ENCODE measurements at regions not wholly inside any gene's neighbourhood (a gene's known extent, or its start where the extent isn't known, plus 50 kb on each side); places are given as distances from the start of the nearest gene placed in this dataset.

GRCh38 chr1:101664726-101665125 lies 332.0 kb downstream of the OLFM3 start:
- H3K36me3 ChIP-seq (ENCODE audit: insufficient read depth, low read length) = no peaks in the 10 kb centered on the region
- H3K9me2 ChIP-seq (ENCODE audit: low read depth, low read length) = no peaks in the 10 kb centered on the region
- no peaks in the 10 kb centered on the region for H3K27me3 ChIP-seq (ENCODE audit: insufficient read depth, low read length)
- H3K79me2 ChIP-seq (ENCODE audit: insufficient read depth, low read length) = no peaks in the 10 kb centered on the region
- H3K9me3 ChIP-seq (ENCODE audit: low read length) = no peaks in the 10 kb centered on the region
- H3K27ac ChIP-seq (ENCODE audit: low read depth, low read length, poor library complexity, severe bottlenecking) = no peak overlapping the region
- H2AFZ ChIP-seq (ENCODE audit: low read length) = no peak overlapping the region
- H3K9ac ChIP-seq (ENCODE audit: low read length) = no peak overlapping the region
- no peaks in the 10 kb centered on the region for H3F3A ChIP-seq (ENCODE audit: insufficient read depth, low read length)
- no peaks in the 10 kb centered on the region for H4K20me1 ChIP-seq (ENCODE audit: insufficient read depth, low read length)
- no peak for TF ChIP-seq EZH2 (IDR thresholded peaks at IDR 0.05; ENCODE audit: borderline replicate concordance, low read length)
- TF ChIP-seq, protein P1, sequence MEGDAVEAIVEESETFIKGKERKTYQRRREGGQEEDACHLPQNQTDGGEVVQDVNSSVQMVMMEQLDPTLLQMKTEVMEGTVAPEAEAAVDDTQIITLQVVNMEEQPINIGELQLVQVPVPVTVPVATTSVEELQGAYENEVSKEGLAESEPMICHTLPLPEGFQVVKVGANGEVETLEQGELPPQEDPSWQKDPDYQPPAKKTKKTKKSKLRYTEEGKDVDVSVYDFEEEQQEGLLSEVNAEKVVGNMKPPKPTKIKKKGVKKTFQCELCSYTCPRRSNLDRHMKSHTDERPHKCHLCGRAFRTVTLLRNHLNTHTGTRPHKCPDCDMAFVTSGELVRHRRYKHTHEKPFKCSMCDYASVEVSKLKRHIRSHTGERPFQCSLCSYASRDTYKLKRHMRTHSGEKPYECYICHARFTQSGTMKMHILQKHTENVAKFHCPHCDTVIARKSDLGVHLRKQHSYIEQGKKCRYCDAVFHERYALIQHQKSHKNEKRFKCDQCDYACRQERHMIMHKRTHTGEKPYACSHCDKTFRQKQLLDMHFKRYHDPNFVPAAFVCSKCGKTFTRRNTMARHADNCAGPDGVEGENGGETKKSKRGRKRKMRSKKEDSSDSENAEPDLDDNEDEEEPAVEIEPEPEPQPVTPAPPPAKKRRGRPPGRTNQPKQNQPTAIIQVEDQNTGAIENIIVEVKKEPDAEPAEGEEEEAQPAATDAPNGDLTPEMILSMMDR (IDR thresholded peaks at IDR 0.05; ENCODE audit: low read length) = no peak
- H3K4me2 ChIP-seq (ENCODE audit: low read length) = no peak overlapping the region
- no peak overlapping the region for H3K4me3 ChIP-seq (ENCODE audit: low read depth, low read length, poor library complexity, severe bottlenecking)
- no peaks in the 10 kb centered on the region for H3K4me1 ChIP-seq (ENCODE audit: insufficient read depth, low read length, severe bottlenecking)

DNA sequence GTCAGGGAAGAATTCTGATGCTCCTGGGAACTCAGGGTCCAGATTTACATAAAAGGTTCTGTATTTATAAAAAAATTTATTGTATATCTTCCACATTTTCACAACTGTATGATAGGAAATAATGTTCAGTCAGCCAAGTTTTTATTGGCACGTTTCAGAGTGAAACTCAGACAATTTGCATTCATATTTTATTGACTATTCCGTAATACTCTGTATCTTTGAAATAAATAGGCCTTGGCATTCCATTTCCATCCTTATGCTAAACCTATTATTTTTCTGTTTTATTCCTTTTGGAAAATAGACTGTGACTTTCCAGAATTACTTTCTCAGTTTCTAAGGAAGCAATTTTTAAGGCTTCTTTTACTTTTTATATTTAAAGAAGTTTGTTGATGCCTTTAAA lies 329.0 kb downstream of the OLFM3 start:
- no peak overlapping the region for H3K9ac ChIP-seq (ENCODE audit: low read length)
- no peak overlapping the region for H3K27ac ChIP-seq (ENCODE audit: low read depth, low read length, poor library complexity, severe bottlenecking)
- no peaks in the 10 kb centered on the region for H3K36me3 ChIP-seq (ENCODE audit: insufficient read depth, low read length)
- H3K9me2 ChIP-seq (ENCODE audit: low read depth, low read length) = no peaks in the 10 kb centered on the region
- TF ChIP-seq, protein P1 (IDR thresholded peaks at IDR 0.05; ENCODE audit: low read length) = no peak
- TF ChIP-seq EZH2 (IDR thresholded peaks at IDR 0.05; ENCODE audit: borderline replicate concordance, low read length) = no peak
- H3K4me1 ChIP-seq (ENCODE audit: insufficient read depth, low read length, severe bottlenecking) = no peaks in the 10 kb centered on the region
- no peak overlapping the region for H3K4me2 ChIP-seq (ENCODE audit: low read length)
- H3K27me3 ChIP-seq (ENCODE audit: insufficient read depth, low read length) = no peaks in the 10 kb centered on the region
- no peaks in the 10 kb centered on the region for H3K9me3 ChIP-seq (ENCODE audit: low read length)
- H3K4me3 ChIP-seq (ENCODE audit: low read depth, low read length, poor library complexity, severe bottlenecking) = no peak overlapping the region
- no peaks in the 10 kb centered on the region for H3K79me2 ChIP-seq (ENCODE audit: insufficient read depth, low read length)
- no peaks in the 10 kb centered on the region for H3F3A ChIP-seq (ENCODE audit: insufficient read depth, low read length)
- no peak overlapping the region for H2AFZ ChIP-seq (ENCODE audit: low read length)
- no peaks in the 10 kb centered on the region for H4K20me1 ChIP-seq (ENCODE audit: insufficient read depth, low read length)

GRCh38 chr1:101683136-101683535 lies 313.6 kb downstream of the OLFM3 start:
- Histone ChIP-seq H3K9me2 (ENCODE audit: low read depth, low read length) (no peaks in the 10 kb centered on the region), H3K9me3 (ENCODE audit: low read length) (no peaks in the 10 kb centered on the region), H3K4me1 (ENCODE audit: insufficient read depth, low read length, severe bottlenecking) (no peaks in the 10 kb centered on the region), H3K27me3 (ENCODE audit: insufficient read depth, low read length) (no peaks in the 10 kb centered on the region), H2AFZ (ENCODE audit: low read length) (no peak overlapping the region), H4K20me1 (ENCODE audit: insufficient read depth, low read length) (no peaks in the 10 kb centered on the region), H3K27ac (ENCODE audit: low read depth, low read length, poor library complexity, severe bottlenecking) (no peak overlapping the region), H3K9ac (ENCODE audit: low read length) (no peak overlapping the region), H3K4me2 (ENCODE audit: low read length) (no peak overlapping the region), H3K79me2 (ENCODE audit: insufficient read depth, low read length) (no peaks in the 10 kb centered on the region), H3K4me3 (ENCODE audit: low read depth, low read length, poor library complexity, severe bottlenecking) (no peak overlapping the region), H3K36me3 (ENCODE audit: insufficient read depth, low read length) (no peaks in the 10 kb centered on the region), H3F3A (ENCODE audit: insufficient read depth, low read length) (no peaks in the 10 kb centered on the region)
- TF ChIP-seq EZH2 (IDR thresholded peaks at IDR 0.05; ENCODE audit: borderline replicate concordance, low read length) = no peak
- TF ChIP-seq, protein P1 (IDR thresholded peaks at IDR 0.05; ENCODE audit: low read length) = no peak
